ENCODE measurements at regions not wholly inside any gene's neighbourhood (a gene's known extent, or its start where the extent isn't known, plus 50 kb on each side); places are given as distances from the start of the nearest gene placed in this dataset.

GRCh38 chr4:64533637-64534036, 124.4 kb upstream of the TECRL start:
- H3K36me3 ChIP-seq (ENCODE audit: low read depth), result no peaks in the 10 kb centered on the region
- no peak for TF ChIP-seq CTCF (IDR thresholded peaks at IDR 0.05; ENCODE audit: poor library complexity, severe bottlenecking)
- no peaks in the 10 kb centered on the region for H3K4me1 ChIP-seq (ENCODE audit: insufficient read depth, poor library complexity, severe bottlenecking)
- no peak overlapping the region for H3K27ac ChIP-seq (ENCODE audit: poor library complexity, severe bottlenecking)
- DNase-seq (ENCODE audit: low spot score), result no peak
- ATAC-seq (ENCODE audit: low read depth), result no peak
- no peaks in the 10 kb centered on the region for H3K9me3 ChIP-seq (ENCODE audit: severe bottlenecking)
- H3K4me3 ChIP-seq (ENCODE audit: severe bottlenecking), result no peak overlapping the region
- H3K27me3 ChIP-seq (ENCODE audit: insufficient read depth, poor library complexity, severe bottlenecking), result no peaks in the 10 kb centered on the region

GRCh38 chr4:64533159-64533558, 123.9 kb upstream of the TECRL start:
- no peak for TF ChIP-seq CTCF (IDR thresholded peaks at IDR 0.05; ENCODE audit: poor library complexity, severe bottlenecking)
- Histone ChIP-seq H3K9me3 (ENCODE audit: severe bottlenecking) (no peaks in the 10 kb centered on the region), H3K27me3 (ENCODE audit: insufficient read depth, poor library complexity, severe bottlenecking) (no peaks in the 10 kb centered on the region), H3K36me3 (ENCODE audit: low read depth) (no peaks in the 10 kb centered on the region), H3K4me1 (ENCODE audit: insufficient read depth, poor library complexity, severe bottlenecking) (no peaks in the 10 kb centered on the region), H3K27ac (ENCODE audit: poor library complexity, severe bottlenecking) (no peak overlapping the region), H3K4me3 (ENCODE audit: severe bottlenecking) (no peak overlapping the region)
- ATAC-seq (ENCODE audit: low read depth) (no peak), DNase-seq (ENCODE audit: low spot score) (no peak)

GRCh38 chr4:64520421-64520820, 111.2 kb upstream of the TECRL start:
- no peaks in the 10 kb centered on the region for H3K27me3 ChIP-seq (ENCODE audit: insufficient read depth, poor library complexity, severe bottlenecking)
- ATAC-seq (ENCODE audit: low read depth), result no peak
- no peaks in the 10 kb centered on the region for H3K36me3 ChIP-seq (ENCODE audit: low read depth)
- no peaks in the 10 kb centered on the region for H3K9me3 ChIP-seq (ENCODE audit: severe bottlenecking)
- H3K4me1 ChIP-seq (ENCODE audit: insufficient read depth, poor library complexity, severe bottlenecking), result no peaks in the 10 kb centered on the region
- DNase-seq (ENCODE audit: low spot score), result no peak
- H3K4me3 ChIP-seq (ENCODE audit: severe bottlenecking), result no peak overlapping the region
- H3K27ac ChIP-seq (ENCODE audit: poor library complexity, severe bottlenecking), result no peak overlapping the region
- TF ChIP-seq CTCF (IDR thresholded peaks at IDR 0.05; ENCODE audit: poor library complexity, severe bottlenecking), result no peak

GRCh38 chr4:64518600-64518999, 109.3 kb upstream of the TECRL start:
- Histone ChIP-seq H3K4me3 (ENCODE audit: severe bottlenecking) (no peak overlapping the region), H3K9me3 (ENCODE audit: severe bottlenecking) (no peaks in the 10 kb centered on the region), H3K27me3 (ENCODE audit: insufficient read depth, poor library complexity, severe bottlenecking) (no peaks in the 10 kb centered on the region), H3K36me3 (ENCODE audit: low read depth) (no peaks in the 10 kb centered on the region), H3K27ac (ENCODE audit: poor library complexity, severe bottlenecking) (no peak overlapping the region), H3K4me1 (ENCODE audit: insufficient read depth, poor library complexity, severe bottlenecking) (no peaks in the 10 kb centered on the region)
- ATAC-seq (ENCODE audit: low read depth) (no peak), DNase-seq (ENCODE audit: low spot score) (no peak)
- no peak for TF ChIP-seq CTCF (IDR thresholded peaks at IDR 0.05; ENCODE audit: poor library complexity, severe bottlenecking)

DNA sequence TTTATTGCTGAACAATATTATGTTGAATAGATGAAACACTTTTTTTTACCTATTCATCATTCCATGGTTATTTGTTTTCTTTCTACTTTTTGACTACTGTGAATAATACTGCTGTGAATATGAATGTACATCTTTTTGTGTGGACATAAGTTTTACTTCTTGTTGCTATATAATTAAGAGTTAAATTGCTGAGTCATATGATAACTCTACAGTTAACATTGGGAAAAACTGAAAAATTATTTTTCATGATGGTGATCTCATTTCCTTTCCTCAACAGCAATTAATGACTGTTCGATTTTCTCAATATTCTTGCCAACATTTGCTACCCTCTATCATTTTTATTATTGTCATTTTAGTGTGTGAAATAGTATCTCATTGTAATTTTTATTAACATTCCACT, 106.9 kb upstream of the TECRL start:
- TF ChIP-seq CTCF (IDR thresholded peaks at IDR 0.05; ENCODE audit: poor library complexity, severe bottlenecking), result no peak
- Histone ChIP-seq H3K27ac (ENCODE audit: poor library complexity, severe bottlenecking) (no peak overlapping the region), H3K27me3 (ENCODE audit: insufficient read depth, poor library complexity, severe bottlenecking) (no peaks in the 10 kb centered on the region), H3K4me3 (ENCODE audit: severe bottlenecking) (no peak overlapping the region), H3K36me3 (ENCODE audit: low read depth) (no peaks in the 10 kb centered on the region), H3K4me1 (ENCODE audit: insufficient read depth, poor library complexity, severe bottlenecking) (no peaks in the 10 kb centered on the region), H3K9me3 (ENCODE audit: severe bottlenecking) (no peaks in the 10 kb centered on the region)
- DNase-seq (ENCODE audit: low spot score) (no peak), ATAC-seq (ENCODE audit: low read depth) (no peak)
